ENCODE measurements at regions not wholly inside any gene's neighbourhood (a gene's known extent, or its start where the extent isn't known, plus 50 kb on each side); places are given as distances from the start of the nearest gene placed in this dataset.

DNA sequence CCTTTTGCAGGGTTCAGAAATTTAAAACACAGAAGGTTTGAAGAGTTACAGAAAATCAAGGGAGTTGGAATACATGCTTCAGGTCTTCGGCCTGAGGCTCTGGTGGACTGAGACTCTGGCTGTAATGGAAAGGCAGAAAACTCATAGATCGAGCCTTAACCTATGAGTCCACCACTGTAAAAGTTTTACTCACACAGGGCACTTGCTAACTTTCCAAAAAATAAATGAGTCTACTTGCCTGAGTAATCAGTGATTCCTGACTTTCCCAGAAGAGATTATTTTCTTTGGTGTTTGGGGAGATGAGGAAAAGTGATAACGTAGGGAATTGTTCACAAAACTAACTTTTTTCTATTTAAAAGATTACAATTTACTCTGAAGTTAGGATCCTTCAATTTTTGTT is 108.0 kb downstream of the MBL2 start:
- TF ChIP-seq, protein P1, sequence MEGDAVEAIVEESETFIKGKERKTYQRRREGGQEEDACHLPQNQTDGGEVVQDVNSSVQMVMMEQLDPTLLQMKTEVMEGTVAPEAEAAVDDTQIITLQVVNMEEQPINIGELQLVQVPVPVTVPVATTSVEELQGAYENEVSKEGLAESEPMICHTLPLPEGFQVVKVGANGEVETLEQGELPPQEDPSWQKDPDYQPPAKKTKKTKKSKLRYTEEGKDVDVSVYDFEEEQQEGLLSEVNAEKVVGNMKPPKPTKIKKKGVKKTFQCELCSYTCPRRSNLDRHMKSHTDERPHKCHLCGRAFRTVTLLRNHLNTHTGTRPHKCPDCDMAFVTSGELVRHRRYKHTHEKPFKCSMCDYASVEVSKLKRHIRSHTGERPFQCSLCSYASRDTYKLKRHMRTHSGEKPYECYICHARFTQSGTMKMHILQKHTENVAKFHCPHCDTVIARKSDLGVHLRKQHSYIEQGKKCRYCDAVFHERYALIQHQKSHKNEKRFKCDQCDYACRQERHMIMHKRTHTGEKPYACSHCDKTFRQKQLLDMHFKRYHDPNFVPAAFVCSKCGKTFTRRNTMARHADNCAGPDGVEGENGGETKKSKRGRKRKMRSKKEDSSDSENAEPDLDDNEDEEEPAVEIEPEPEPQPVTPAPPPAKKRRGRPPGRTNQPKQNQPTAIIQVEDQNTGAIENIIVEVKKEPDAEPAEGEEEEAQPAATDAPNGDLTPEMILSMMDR (conservative IDR thresholded peaks at IDR 0.05 in 1 of 2, IDR thresholded peaks at IDR 0.05 in 1 of 2; ENCODE audit: extremely low read depth in 1 of 2, insufficient read depth in 1 of 2, low read depth in 1 of 2, low read length in 2 of 2): no peak
- no peak for TF ChIP-seq EZH2 (IDR thresholded peaks at IDR 0.05; ENCODE audit: borderline replicate concordance, low read length)
